A673 (cell line): ENCODE measurements at regions not wholly inside any gene's neighbourhood (a gene's known extent, or its start where the extent isn't known, plus 50 kb on each side); places are given as distances from the start of the nearest gene placed in this dataset.

ENCODE experiments used
- BruUV-seq: library from RNA; stranded (reverse); fragments of 400-500 nt; replicated peaks from 2 replicates; lab custom pipeline; 2021; lab: Mats Ljungman, UMichigan
- CTCF ChIA-PET: fragments of 300-600 bp; sonication (Branson Sonifier 250); formaldehyde crosslinking; loops from one replicate; lab custom pipeline; 2022; ENCODE audit warnings: antibody characterized with exemption; lab: Charles Lee
- POLR2A ChIA-PET: fragments of 300-600 bp; sonication (Branson Sonifier 250); formaldehyde crosslinking; loops from one replicate; lab custom pipeline; 2022; ENCODE audit warnings: antibody characterized with exemption; ENCODE audit not compliant: low non-redundant PET; lab: Charles Lee
- DNase-seq: peaks from one replicate; pipeline ENCODE4 v3.0.0-alpha.2; 2015; ENCODE audit warnings: low spot score
- H3K27ac ChIP-seq: fragments of 200-600 bp; sonication (generic); 2 replicates; pipeline ENCODE4 v1.5.1; 2016; ENCODE audit warnings: mixed run types, low read depth, mild to moderate bottlenecking, mixed read lengths, antibody characterized with exemption, low read length; ENCODE audit not compliant: poor library complexity, severe bottlenecking
- H3K27me3 ChIP-seq: fragments of 200-600 bp; sonication (generic); replicated peaks from 2 replicates; pipeline ENCODE4 v1.6.1; 2017; ENCODE audit warnings: mixed run types, low read depth, mild to moderate bottlenecking, mixed read lengths, antibody characterized with exemption, low read length; ENCODE audit not compliant: insufficient read depth, poor library complexity
- H3K36me3 ChIP-seq: fragments of 200-600 bp; sonication (generic); 2 replicates; pipeline ENCODE4 v1.6.1; 2016; ENCODE audit warnings: mixed run types, mild to moderate bottlenecking, mixed read lengths, antibody characterized with exemption, low read length; ENCODE audit not compliant: insufficient read depth, poor library complexity, severe bottlenecking
- H3K4me1 ChIP-seq: fragments of 200-600 bp; sonication (generic); 2 replicates; pipeline ENCODE4 v1.6.1; 2017; ENCODE audit warnings: mixed run types, mild to moderate bottlenecking, mixed read lengths, antibody characterized with exemption, low read length; ENCODE audit not compliant: insufficient read depth, poor library complexity, severe bottlenecking
- H3K4me3 ChIP-seq: fragments of 200-600 bp; sonication (generic); 2 replicates; pipeline ENCODE4 v1.5.1; 2016; ENCODE audit warnings: low read depth, mixed run types, mild to moderate bottlenecking, mixed read lengths, low read length; ENCODE audit not compliant: poor library complexity, severe bottlenecking
- H3K9me3 ChIP-seq: fragments of 200-600 bp; sonication (generic); 2 replicates; pipeline ENCODE4 v1.6.1; 2016; ENCODE audit warnings: mixed run types, low read depth, mild to moderate bottlenecking, mixed read lengths, antibody characterized with exemption, low read length; ENCODE audit not compliant: poor library complexity, severe bottlenecking
- EZH2 ChIP-seq: fragments of 200-600 bp; sonication (generic); IDR thresholded peaks from 2 replicates; pipeline ENCODE4 v1.6.1; 2017; ENCODE audit warnings: borderline replicate concordance, low read depth, mild to moderate bottlenecking, mixed read lengths, antibody characterized with exemption, low read length; ENCODE audit not compliant: poor library complexity, severe bottlenecking
- intact Hi-C: fragments of 100-400 bp; cut with micrococcal nuclease; formaldehyde crosslinking; loops from one replicate; pipeline ENCODE4 v1.10.0; 2022; ENCODE audit not compliant: unreplicated experiment
- TF ChIP-seq, protein P1 (sequence below): fragments of 300-800, 200-600 bp; sonication (generic); conservative IDR thresholded peaks from 2 replicates; pipeline ENCODE4 v1.5.1; 2017; ENCODE audit warnings: low read depth, mild to moderate bottlenecking, antibody characterized with exemption, low read length, moderate library complexity, mixed read lengths

GRCh38 chr15:52855157-52855556 lies 65.0 kb upstream of the ONECUT1 start:
- ChIA-PET CTCF (no interaction called here), POLR2A (no interaction called here)
- no peaks in the 10 kb centered on the region for H3K9me3 ChIP-seq
- peaks cover 44% of the 10 kb centered on the region for H3K27me3 ChIP-seq
- intact Hi-C loops = no loop called here
- no peak overlapping the region for H3K27ac ChIP-seq
- BruUV-seq = no TSS peak
- TF ChIP-seq, protein P1, sequence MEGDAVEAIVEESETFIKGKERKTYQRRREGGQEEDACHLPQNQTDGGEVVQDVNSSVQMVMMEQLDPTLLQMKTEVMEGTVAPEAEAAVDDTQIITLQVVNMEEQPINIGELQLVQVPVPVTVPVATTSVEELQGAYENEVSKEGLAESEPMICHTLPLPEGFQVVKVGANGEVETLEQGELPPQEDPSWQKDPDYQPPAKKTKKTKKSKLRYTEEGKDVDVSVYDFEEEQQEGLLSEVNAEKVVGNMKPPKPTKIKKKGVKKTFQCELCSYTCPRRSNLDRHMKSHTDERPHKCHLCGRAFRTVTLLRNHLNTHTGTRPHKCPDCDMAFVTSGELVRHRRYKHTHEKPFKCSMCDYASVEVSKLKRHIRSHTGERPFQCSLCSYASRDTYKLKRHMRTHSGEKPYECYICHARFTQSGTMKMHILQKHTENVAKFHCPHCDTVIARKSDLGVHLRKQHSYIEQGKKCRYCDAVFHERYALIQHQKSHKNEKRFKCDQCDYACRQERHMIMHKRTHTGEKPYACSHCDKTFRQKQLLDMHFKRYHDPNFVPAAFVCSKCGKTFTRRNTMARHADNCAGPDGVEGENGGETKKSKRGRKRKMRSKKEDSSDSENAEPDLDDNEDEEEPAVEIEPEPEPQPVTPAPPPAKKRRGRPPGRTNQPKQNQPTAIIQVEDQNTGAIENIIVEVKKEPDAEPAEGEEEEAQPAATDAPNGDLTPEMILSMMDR = no peak
- TF ChIP-seq EZH2 = no peak
- no peaks in the 10 kb centered on the region for H3K36me3 ChIP-seq
- H3K4me3 ChIP-seq = no peak overlapping the region
- no peak for DNase-seq
- H3K4me1 ChIP-seq = no peaks in the 10 kb centered on the region

DNA sequence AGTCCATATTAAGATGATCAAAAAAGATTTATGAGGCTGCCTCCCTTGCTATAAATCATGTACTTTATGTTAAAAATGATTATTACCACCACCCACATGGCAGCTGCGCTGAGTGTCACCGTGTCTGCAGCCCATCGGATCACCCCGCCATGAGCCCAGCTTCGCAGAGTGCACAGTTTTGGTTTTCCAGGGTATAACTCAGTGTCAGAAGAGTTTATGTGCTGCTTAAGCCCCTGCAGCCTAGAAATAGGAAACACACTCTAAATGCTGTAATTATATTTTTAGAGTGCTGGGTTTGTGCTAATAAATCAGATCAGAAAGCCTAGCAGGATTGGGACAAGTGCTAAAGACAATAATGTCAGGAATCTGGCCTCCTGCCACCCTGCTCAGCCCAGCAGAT lies 54.7 kb upstream of the ONECUT1 start:
- POLR2A ChIA-PET = no interaction called here
- intact Hi-C loops = no loop called here
- TF ChIP-seq, protein P1 = no peak
- no peak for TF ChIP-seq EZH2
- Histone ChIP-seq H3K27me3 (no peaks in the 10 kb centered on the region), H3K4me3 (no peak overlapping the region), H3K9me3 (no peaks in the 10 kb centered on the region), H3K36me3 (no peaks in the 10 kb centered on the region), H3K4me1 (no peaks in the 10 kb centered on the region), H3K27ac (no peak overlapping the region)
- DNase-seq = no peak
- CTCF ChIA-PET = no interaction called here
- no TSS peak for BruUV-seq
